ENCODE measurements at regions not wholly inside any gene's neighbourhood (a gene's known extent, or its start where the extent isn't known, plus 50 kb on each side); places are given as distances from the start of the nearest gene placed in this dataset.

GRCh38 chr1:76006234-76006633 lies 68.3 kb upstream of the ST6GALNAC3 start:
- TF ChIP-seq POLR2AphosphoS5 (IDR thresholded peaks at IDR 0.05; ENCODE audit: low read depth, low read length): no peak
- no peak for TF ChIP-seq POLR2A (IDR thresholded peaks at IDR 0.05; ENCODE audit: low read depth, low read length)
- no peak for TF ChIP-seq TAF1 (IDR thresholded peaks at IDR 0.05; ENCODE audit: low read depth, low read length)
